ENCODE measurements at regions not wholly inside any gene's neighbourhood (a gene's known extent, or its start where the extent isn't known, plus 50 kb on each side); places are given as distances from the start of the nearest gene placed in this dataset.

- TF ChIP-seq SUZ12 (IDR thresholded peaks at IDR 0.05; ENCODE audit: extremely low read depth, insufficient read depth, insufficient read length) (no peak), YY1 (IDR thresholded peaks at IDR 0.05; ENCODE audit: insufficient read depth, insufficient read length) (no peak), ZNF274 (IDR thresholded peaks at IDR 0.05; ENCODE audit: low read depth, low read length) (no peak)
Observed at GRCh38 chr2:2906091-2906490, 471.5 kb downstream of the EIPR1 start.

Data from NT2/D1 (cell line).